K562 (cell line): ENCODE measurements at regions not wholly inside any gene's neighbourhood (a gene's known extent, or its start where the extent isn't known, plus 50 kb on each side); places are given as distances from the start of the nearest gene placed in this dataset.

Experiments used
- ATAC-seq: fragments of 200-7000 bp; cut with Tn5 transposase; 3 replicates; pipeline ENCODE4 v1.9.1; 2020; ENCODE audit warnings: moderate library complexity
- BruUV-seq: library from RNA; stranded (reverse); fragments of 400-500 nt; replicated peaks from 2 replicates; lab custom pipeline; 2021; lab: Mats Ljungman, UMichigan
- CTCF ChIA-PET: fragments of 300-600 bp; formaldehyde crosslinking; extraction: SDS; loops from one replicate; lab custom pipeline; 2021; ENCODE audit warnings: low intra/inter-chr PET ratio; lab: Yijun Ruan, JAX
- POLR2A ChIA-PET: fragments of 300-600, 350-650 bp; sonication (Branson Sonifier 250); formaldehyde crosslinking; extraction: SDS; loops from one replicate; lab custom pipeline; 2021; ENCODE audit warnings: antibody characterized with exemption, inconsistent platforms; lab: Yijun Ruan, JAX
- DNase-seq, 4 experiments: peaks; one replicate each; pipeline versions ENCODE4 v3.0.0 to v3.0.0-alpha.2; 2011 to 2018; ENCODE audit warnings: low spot score in 3 of 4, mixed read lengths in 3 of 4; ENCODE audit errors: extremely low read depth in 1 of 4
- FAIRE-seq: peaks from 2 replicates; lab custom pipeline; 2011; peaks lifted over from hg19 to GRCh38; lab: Jason Lieb, UNC
- H2AFZ ChIP-seq: 2 replicates; pipeline ENCODE4 v1.6.0; 2011; ENCODE audit warnings: low read depth, low read length, control low read depth, inconsistent platforms
- H3K27ac ChIP-seq: fragments of 200-600 bp; 3 replicates; pipeline ENCODE4 v1.8.0; 2011; ENCODE audit warnings: low read depth, mild to moderate bottlenecking, control low read depth, inconsistent platforms, low read length, moderate library complexity, mixed read lengths; ENCODE audit errors: extremely low read depth
- H3K27me3 ChIP-seq, 2 experiments: fragments of 300-600 bp in 1 of 2; 2 replicates in 1 of 2; 3 replicates in 1 of 2; pipeline versions ENCODE4 v1.6.0 to v1.8.0; 2011; ENCODE audit warnings: inconsistent platforms in 2 of 2, low read length in 2 of 2, mild to moderate bottlenecking in 1 of 2, mixed read lengths in 1 of 2, moderate library complexity in 1 of 2; ENCODE audit not compliant: control insufficient read depth in 2 of 2, insufficient read depth in 2 of 2
- H3K36me3 ChIP-seq: fragments of 300-600 bp; 3 replicates; pipeline ENCODE4 v1.8.0; 2011; ENCODE audit warnings: mild to moderate bottlenecking, low read length, inconsistent platforms; ENCODE audit not compliant: control insufficient read depth, insufficient read depth
- H3K4me1 ChIP-seq, 2 experiments: fragments of 200-600 bp in 1 of 2; replicated peaks in 1 of 2; 2 replicates in 1 of 2; 3 replicates in 1 of 2; pipeline versions ENCODE4 v1.5.1 to v1.8.0; 2011; ENCODE audit warnings: inconsistent platforms in 2 of 2, low read length in 2 of 2, mild to moderate bottlenecking in 1 of 2, mixed read lengths in 1 of 2, moderate library complexity in 1 of 2; ENCODE audit not compliant: control insufficient read depth in 2 of 2, insufficient read depth in 2 of 2
- H3K4me2 ChIP-seq: 2 replicates; pipeline ENCODE4 v1.6.1; 2011; ENCODE audit warnings: low read length, control low read depth, inconsistent platforms, mixed read lengths; ENCODE audit not compliant: insufficient read depth
- H3K4me3 ChIP-seq: fragments of 200-600 bp; sonication (generic), shearing (Covaris generic); 2 replicates; pipeline ENCODE4 v1.5.1; 2016; ENCODE audit warnings: control low read depth, inconsistent platforms
- H3K79me2 ChIP-seq: fragments of 200-600 bp; 3 replicates; pipeline ENCODE4 v1.8.0; 2011; ENCODE audit warnings: low read length, inconsistent platforms; ENCODE audit not compliant: control insufficient read depth, insufficient read depth
- H3K9ac ChIP-seq, 2 experiments: 2 replicates each; pipeline versions ENCODE4 v1.6.0 to v1.6.1; 2011; ENCODE audit warnings: low read depth in 2 of 2, low read length in 2 of 2, control low read depth in 1 of 2, inconsistent platforms in 1 of 2, mild to moderate bottlenecking in 1 of 2, mixed read lengths in 1 of 2; ENCODE audit not compliant: insufficient read depth in 1 of 2
- H3K9me1 ChIP-seq: one replicate; pipeline ENCODE4 v1.6.0; 2011; ENCODE audit warnings: inconsistent platforms, mild to moderate bottlenecking, low read length, moderate library complexity; ENCODE audit not compliant: control insufficient read depth, insufficient read depth
- H3K9me3 ChIP-seq: replicated peaks from 2 replicates; pipeline ENCODE4 v1.5.1; 2011; ENCODE audit warnings: low read depth, low read length, inconsistent platforms; ENCODE audit not compliant: control insufficient read depth, insufficient read depth
- H4K20me1 ChIP-seq: replicated peaks from 2 replicates; pipeline ENCODE4 v1.6.1; 2011; ENCODE audit warnings: low read length, inconsistent platforms, mixed read lengths; ENCODE audit not compliant: control insufficient read depth, insufficient read depth
- EGR1 ChIP-seq: fragments of 450-650 bp; conservative IDR thresholded peaks from 2 replicates; pipeline ENCODE4 v1.6.1; 2017; ENCODE audit warnings: mild to moderate bottlenecking
- EHMT2 ChIP-seq: fragments of 450-650 bp; IDR thresholded peaks from 2 replicates; pipeline ENCODE4 v1.6.1; 2018; ENCODE audit warnings: antibody characterized with exemption
- ETV5 ChIP-seq: sonication (generic); formaldehyde crosslinking; IDR thresholded peaks from 2 replicates; pipeline ENCODE4 v1.4.0; 2020; ENCODE audit warnings: low read depth, mild to moderate bottlenecking, missing genetic modification reagents
- HES1 ChIP-seq: fragments of 450-650 bp; IDR thresholded peaks from 2 replicates; pipeline ENCODE4 v1.6.1; 2016; ENCODE audit warnings: low read depth, mild to moderate bottlenecking, moderate library complexity
- HNRNPL ChIP-seq: fragments of 200-400 bp; formaldehyde crosslinking; IDR thresholded peaks from 2 replicates; pipeline ENCODE4 v1.6.1; 2017; ENCODE audit warnings: low read depth, mild to moderate bottlenecking, low read length
- KDM1A ChIP-seq, 2 experiments: fragments of 450-650 bp; IDR thresholded peaks; 2 replicates each; pipeline ENCODE4 v1.6.1; 2016; ENCODE audit warnings: mild to moderate bottlenecking in 2 of 2
- LCOR ChIP-seq: sonication (generic); formaldehyde crosslinking; IDR thresholded peaks from 2 replicates; pipeline ENCODE4 v1.8.0; 2022; ENCODE audit warnings: mild to moderate bottlenecking, missing genetic modification reagents
- LEF1 ChIP-seq: fragments of 450-650 bp; IDR thresholded peaks from 2 replicates; pipeline ENCODE4 v1.6.1; 2016; ENCODE audit warnings: mild to moderate bottlenecking
- NFRKB ChIP-seq: fragments of 450-650 bp; IDR thresholded peaks from 2 replicates; pipeline ENCODE4 v1.6.1; 2016; ENCODE audit warnings: low read depth
- OTX1 ChIP-seq: fragments of 450-650 bp; formaldehyde crosslinking; IDR thresholded peaks from 2 replicates; pipeline ENCODE4 v1.4.0; 2022; ENCODE audit warnings: mild to moderate bottlenecking
- PHTF2 ChIP-seq: fragments of 250-450 bp; sonication (Bioruptor Pico); IDR thresholded peaks from 2 replicates; pipeline ENCODE4 v1.5.0; 2021; ENCODE audit warnings: mild to moderate bottlenecking
- SAFB ChIP-seq: fragments of 200-400 bp; formaldehyde crosslinking; IDR thresholded peaks from 2 replicates; pipeline ENCODE4 v1.6.1; 2017; ENCODE audit warnings: low read depth, low read length, borderline replicate concordance
- SMARCE1 ChIP-seq: fragments of 450-650 bp; IDR thresholded peaks from 2 replicates; pipeline ENCODE4 v1.7.1; 2016; ENCODE audit warnings: mild to moderate bottlenecking
- SNRNP70 ChIP-seq: fragments of 200-400 bp; formaldehyde crosslinking; optimal IDR thresholded peaks from 2 replicates; pipeline ENCODE3; 2017; ENCODE audit warnings: low read depth, low read length
- ZNF3 ChIP-seq: fragments of 250-450 bp; sonication (Bioruptor Pico); IDR thresholded peaks from 2 replicates; pipeline ENCODE4 v1.5.0; 2021; ENCODE audit warnings: mild to moderate bottlenecking, moderate library complexity
- ZNF512 ChIP-seq: IDR thresholded peaks from 2 replicates; pipeline ENCODE4 v1.6.1; 2016; ENCODE audit warnings: missing genetic modification characterization, missing compliant biosample characterization
- WGBS: fragments of 100-300 bp; shearing (Covaris generic); methylation state at CpG from one replicate; pipeline ENCODE4 v1.1.6; 2016; ENCODE audit warnings: low coverage, mixed read lengths; ENCODE audit not compliant: insufficient coverage; ENCODE audit errors: missing lambda C conversion rate; 5-methylcytosine and 5-hydroxymethylcytosine counted together
- in situ Hi-C: fragments of 300-500 bp; cut with MboI; formaldehyde crosslinking; loops from 4 replicates; pipeline ENCODE4 v1.15.0; 2018; ENCODE audit warnings: inconsistent platforms, mixed read lengths
- intact Hi-C: fragments of 100-400 bp; cut with micrococcal nuclease; formaldehyde crosslinking; loops from 2 replicates; pipeline ENCODE4 v1.14.2; 2022
- TF ChIP-seq, protein P1 (sequence below): fragments of 250-450 bp; sonication (Bioruptor Pico); IDR thresholded peaks from 2 replicates; pipeline ENCODE4 v1.8.0; 2021; ENCODE audit warnings: moderate library complexity, mild to moderate bottlenecking, inconsistent platforms

GRCh38 chr9:84575705-84576104 lies 93.8 kb upstream of the NTRK2 start:
- WGBS: 0% methylated on average over 4 of the region's 4 CpGs

More at GRCh38 chr9:84575705-84576104, 93.8 kb upstream of the NTRK2 start:
- POLR2A ChIA-PET: no interaction called here
- H3K79me2 ChIP-seq: no peaks in the 10 kb centered on the region
- in situ Hi-C loops (no loop called here), intact Hi-C loops (no loop called here)
- H3K27ac ChIP-seq: no peak overlapping the region
- H3K27me3 ChIP-seq: no peaks in the 10 kb centered on the region
- H3K4me3 ChIP-seq: no peak overlapping the region
- H4K20me1 ChIP-seq: no peaks in the 10 kb centered on the region
- no peaks in the 10 kb centered on the region for H3K36me3 ChIP-seq
- no peaks in the 10 kb centered on the region for H3K9me1 ChIP-seq
- no peak overlapping the region for H2AFZ ChIP-seq
- BruUV-seq: no TSS peak
- no peaks in the 10 kb centered on the region for H3K9me3 ChIP-seq
- ATAC-seq: no peak
- H3K4me2 ChIP-seq: no peak overlapping the region
- CTCF ChIA-PET: no interaction called here
- no peak overlapping the region for H3K9ac ChIP-seq
- DNase-seq: no peak
- TF ChIP-seq SAFB: no peak
- TF ChIP-seq ZNF512: no peak
- no peak for TF ChIP-seq OTX1 (CRISPR knock-in tag)
- TF ChIP-seq ZNF3 (CRISPR knock-in tag): no peak
- no peak for TF ChIP-seq LEF1
- TF ChIP-seq EHMT2: no peak
- no peak for TF ChIP-seq SMARCE1
- TF ChIP-seq EGR1: no peak
- no peak for TF ChIP-seq SNRNP70
- TF ChIP-seq HES1: no peak
- TF ChIP-seq KDM1A (IDR thresholded peaks at IDR 0.05): no peak
- no peak for TF ChIP-seq LCOR (CRISPR knock-in tag)
- TF ChIP-seq, protein P1, sequence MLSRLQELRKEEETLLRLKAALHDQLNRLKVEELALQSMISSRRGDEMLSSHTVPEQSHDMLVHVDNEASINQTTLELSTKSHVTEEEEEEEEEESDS (CRISPR knock-in tag): no peak
- TF ChIP-seq ETV5 (CRISPR knock-in tag): no peak
- no peak for TF ChIP-seq PHTF2 (CRISPR knock-in tag)
- TF ChIP-seq HNRNPL: no peak
- no peak for TF ChIP-seq NFRKB
- TF ChIP-seq, all 486 proteins: peak for 0
- H3K4me1 ChIP-seq: no peaks in the 10 kb centered on the region
- FAIRE-seq: no peak
